ENCODE measurements at regions not wholly inside any gene's neighbourhood (a gene's known extent, or its start where the extent isn't known, plus 50 kb on each side); places are given as distances from the start of the nearest gene placed in this dataset.
"Not testable (repeated sequence)": the region's sequence is repeated elsewhere in the genome, so short reads cannot be mapped to it uniquely, and the experiment has no call there.

GRCh38 chr15:69862540-69862939 is 235.2 kb downstream of the TLE3 start:
- DNase-seq (ENCODE audit: low read depth in 2 of 2): no peak

GRCh38 chr15:69863446-69863845 is 234.3 kb downstream of the TLE3 start:
- DNase-seq (ENCODE audit: low read depth in 2 of 2): no peak

- DNase-seq (ENCODE audit: low read depth in 2 of 2): no peak
These were observed 232.3 kb downstream of the TLE3 start for GRCh38 chr15:69865369-69865768.

GRCh38 chr15:69868756-69869155 is 229.0 kb downstream of the TLE3 start:
- DNase-seq (ENCODE audit: low read depth in 2 of 2): no peak

- DNase-seq (ENCODE audit: low read depth in 2 of 2): no peak
These were observed 228.4 kb downstream of the TLE3 start for GRCh38 chr15:69869291-69869690.

- DNase-seq (ENCODE audit: low read depth in 2 of 2): no peak
These were observed 227.7 kb downstream of the TLE3 start for GRCh38 chr15:69869881-69870505.

- DNase-seq (ENCODE audit: low read depth in 2 of 2): no peak
These were observed 226.1 kb downstream of the TLE3 start for GRCh38 chr15:69871511-69872134.

GRCh38 chr15:69873807-69874206 is 223.9 kb downstream of the TLE3 start:
- DNase-seq (ENCODE audit: low read depth in 2 of 2): no peak

GRCh38 chr15:69874321-69874720 is 223.4 kb downstream of the TLE3 start:
- no peak for DNase-seq (ENCODE audit: low read depth in 2 of 2)

GRCh38 chr15:69876064-69876940 is 221.4 kb downstream of the TLE3 start:
- DNase-seq (ENCODE audit: low read depth in 2 of 2): no peak

GRCh38 chr15:69879963-69880362 is 217.8 kb downstream of the TLE3 start:
- DNase-seq (ENCODE audit: low read depth in 2 of 2): not testable (repeated sequence)

GRCh38 chr15:69880571-69881301 is 217.0 kb downstream of the TLE3 start:
- DNase-seq (ENCODE audit: low read depth in 2 of 2): no peak

GRCh38 chr15:69881302-69881670 is 216.4 kb downstream of the TLE3 start:
- no peak for DNase-seq (ENCODE audit: low read depth in 2 of 2)

- DNase-seq (ENCODE audit: low read depth in 2 of 2): no peak
These were observed 216.0 kb downstream of the TLE3 start for GRCh38 chr15:69881766-69882165.

GRCh38 chr15:69883306-69883705 is 214.4 kb downstream of the TLE3 start:
- DNase-seq (ENCODE audit: low read depth in 2 of 2): no peak

- DNase-seq (ENCODE audit: low read depth in 2 of 2): no peak
These were observed 212.4 kb downstream of the TLE3 start for GRCh38 chr15:69885173-69885955.

GRCh38 chr15:69887009-69887408 is 210.7 kb downstream of the TLE3 start:
- DNase-seq (ENCODE audit: low read depth in 2 of 2): no peak

GRCh38 chr15:69887553-69887952 is 210.2 kb downstream of the TLE3 start:
- no peak for DNase-seq (ENCODE audit: low read depth in 2 of 2)

GRCh38 chr15:69888406-69888805 is 209.3 kb downstream of the TLE3 start:
- no peak for DNase-seq (ENCODE audit: low read depth in 2 of 2)

GRCh38 chr15:69891070-69891536 is 206.6 kb downstream of the TLE3 start:
- DNase-seq (ENCODE audit: low read depth in 2 of 2): no peak

GRCh38 chr15:69891606-69892005 is 206.1 kb downstream of the TLE3 start:
- DNase-seq (ENCODE audit: low read depth in 2 of 2): no peak

All from stimulated activated CD8-positive, alpha-beta memory T cell treated with anti-CD3 and anti-CD28 coated beads, Interleukin-2, amount 100 ng/mL, for 48 hours (primary cell).